Karpas-422 (cell line): ENCODE measurements at regions not wholly inside any gene's neighbourhood (a gene's known extent, or its start where the extent isn't known, plus 50 kb on each side); places are given as distances from the start of the nearest gene placed in this dataset.

ENCODE experiments used
- DNase-seq: peaks from one replicate; pipeline ENCODE4 v3.0.0-alpha.2; 2015
- H2AFZ ChIP-seq: fragments of 200-600 bp; sonication (generic); 2 replicates; pipeline ENCODE4 v1.6.1; 2014; ENCODE audit warnings: antibody characterized with exemption, low read length, mixed read lengths
- H3K27ac ChIP-seq: fragments of 200-600 bp; sonication (generic); 2 replicates; pipeline ENCODE4 v1.5.1; 2014; ENCODE audit warnings: mild to moderate bottlenecking, low read length, moderate library complexity
- H3K27me3 ChIP-seq: fragments of 200-600 bp; sonication (generic); 2 replicates; pipeline ENCODE4 v1.6.1; 2014; ENCODE audit warnings: low read length, mixed read lengths
- H3K36me3 ChIP-seq: fragments of 200-600 bp; sonication (generic); 2 replicates; pipeline ENCODE4 v1.6.1; 2014; ENCODE audit warnings: low read length, mixed read lengths; ENCODE audit not compliant: insufficient read depth
- H3K4me1 ChIP-seq: fragments of 200-600 bp; sonication (generic); 2 replicates; pipeline ENCODE4 v1.6.1; 2014; ENCODE audit warnings: mild to moderate bottlenecking, low read length, mixed read lengths
- H3K4me2 ChIP-seq: fragments of 200-600 bp; sonication (generic); 2 replicates; pipeline ENCODE4 v1.6.1; 2014; ENCODE audit warnings: low read length, low read depth, mild to moderate bottlenecking; ENCODE audit not compliant: poor library complexity, severe bottlenecking
- H3K4me3 ChIP-seq: fragments of 200-600 bp; sonication (generic); 2 replicates; pipeline ENCODE4 v1.5.1; 2014; ENCODE audit warnings: mild to moderate bottlenecking, antibody characterized with exemption, low read length, mixed read lengths
- H3K79me2 ChIP-seq: fragments of 200-600 bp; sonication (generic); 2 replicates; pipeline ENCODE4 v1.6.1; 2014; ENCODE audit warnings: mild to moderate bottlenecking, low read length, mixed read lengths
- H3K9ac ChIP-seq: fragments of 200-600 bp; sonication (generic); 2 replicates; pipeline ENCODE4 v1.6.0; 2014; ENCODE audit warnings: low read length
- H3K9me2 ChIP-seq: fragments of 200-600 bp; sonication (generic), shearing (Covaris generic); replicated peaks from 2 replicates; pipeline ENCODE4 v1.6.0; 2014; ENCODE audit warnings: mild to moderate bottlenecking, low read length, moderate library complexity; ENCODE audit not compliant: insufficient read depth
- H3K9me3 ChIP-seq: fragments of 300-700, 200-600 bp; sonication (generic); 2 replicates; pipeline ENCODE4 v1.6.1; 2014; ENCODE audit warnings: low read length, mixed read lengths
- H4K20me1 ChIP-seq: fragments of 200-600 bp; sonication (generic); 2 replicates; pipeline ENCODE4 v1.6.1; 2014; ENCODE audit warnings: mild to moderate bottlenecking, antibody characterized with exemption, low read length, low read depth; ENCODE audit not compliant: insufficient read depth

DNA sequence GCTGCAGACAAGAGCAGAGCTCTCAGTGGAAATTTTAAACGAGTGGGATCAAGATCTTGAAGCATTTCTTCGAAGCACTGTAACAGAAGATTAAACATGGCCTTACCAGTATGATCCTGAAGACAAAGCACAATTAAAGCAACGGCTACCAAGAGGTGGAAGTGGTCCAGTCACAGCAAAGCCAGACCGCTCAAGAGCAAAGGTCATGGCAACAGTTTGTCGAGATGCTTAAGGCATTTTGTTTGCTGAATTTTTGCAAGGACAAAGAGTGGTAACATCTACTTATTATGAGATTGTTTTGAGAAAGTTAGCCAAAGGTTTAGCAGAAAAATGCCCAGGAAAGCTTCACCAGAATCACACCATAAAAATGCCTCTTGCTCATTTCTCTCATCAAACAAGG, 153.4 kb upstream of the CARMIL1 start:
- no peaks in the 10 kb centered on the region for H3K4me1 ChIP-seq
- no peaks in the 10 kb centered on the region for H3K36me3 ChIP-seq
- no peak for DNase-seq
- no peak overlapping the region for H2AFZ ChIP-seq
- no peaks in the 10 kb centered on the region for H3K79me2 ChIP-seq
- no peak overlapping the region for H3K9ac ChIP-seq
- H4K20me1 ChIP-seq = no peaks in the 10 kb centered on the region
- H3K27ac ChIP-seq = no peak overlapping the region
- H3K9me3 ChIP-seq = no peaks in the 10 kb centered on the region
- no peak overlapping the region for H3K4me3 ChIP-seq
- H3K4me2 ChIP-seq = no peak overlapping the region
- no peaks in the 10 kb centered on the region for H3K27me3 ChIP-seq
- no peaks in the 10 kb centered on the region for H3K9me2 ChIP-seq

DNA sequence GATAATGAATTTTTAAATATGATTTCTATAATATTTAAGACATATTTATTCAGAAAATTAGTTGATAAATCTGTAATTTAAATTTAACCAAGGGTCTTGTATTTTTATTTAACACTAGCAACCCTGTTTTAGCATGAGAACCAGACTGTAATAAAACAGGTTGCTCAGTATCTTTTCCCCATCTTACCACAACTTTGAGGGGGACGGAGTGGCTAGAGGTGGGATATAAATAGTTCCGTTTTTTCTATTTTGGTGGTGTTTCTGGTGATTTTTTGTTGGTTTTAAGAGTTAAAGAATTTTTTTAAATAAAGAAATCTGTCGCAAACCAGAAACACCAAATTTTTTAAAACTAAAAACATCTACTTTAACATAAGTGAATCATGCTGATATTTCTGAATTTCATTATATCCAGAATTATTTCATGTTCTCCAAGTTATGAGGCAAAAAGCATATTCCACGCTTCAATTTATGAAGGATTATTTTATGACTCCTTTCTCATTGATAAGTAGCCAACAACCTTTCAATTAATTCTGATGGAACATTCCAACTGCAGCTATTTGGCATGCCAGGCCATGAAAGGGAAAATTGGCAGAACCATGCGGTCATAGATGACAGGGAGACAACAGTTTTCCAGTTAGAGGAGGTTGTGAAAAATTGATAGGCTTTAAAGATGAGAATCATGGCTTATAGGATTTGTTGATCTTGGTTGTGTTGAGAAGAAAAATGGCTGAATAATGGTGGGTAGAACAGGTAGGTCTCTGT, 151.9 kb upstream of the CARMIL1 start:
- no peak overlapping the region for H3K4me3 ChIP-seq

DNA sequence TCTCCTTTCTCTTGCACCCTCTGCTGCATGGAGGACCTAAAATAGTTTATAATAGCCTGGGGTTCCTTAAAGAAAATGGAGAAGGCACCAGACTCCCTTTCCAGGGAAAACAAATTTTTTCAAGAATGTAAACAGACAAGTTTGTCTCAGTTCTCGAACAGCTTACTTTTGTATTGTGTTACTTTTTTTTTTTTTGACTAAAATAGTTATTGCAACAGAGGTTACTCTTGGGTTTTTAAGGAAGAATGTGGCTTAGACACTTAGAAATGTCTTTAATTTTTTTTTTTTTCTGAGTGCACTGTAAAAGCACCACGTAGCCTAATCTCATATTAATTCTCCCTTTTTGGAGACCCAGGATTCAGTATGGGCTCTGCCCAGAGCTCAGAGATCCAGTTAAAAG, 148.7 kb upstream of the CARMIL1 start:
- no peak for DNase-seq
- Histone ChIP-seq H3K36me3 (no peaks in the 10 kb centered on the region), H3K9me2 (no peaks in the 10 kb centered on the region), H3K79me2 (no peaks in the 10 kb centered on the region), H3K4me2 (no peak overlapping the region), H3K9me3 (peaks cover 5% of the 10 kb centered on the region; the same call in 1 of the 2 replicates), H3K27ac (no peak overlapping the region), H3K4me1 (no peaks in the 10 kb centered on the region), H3K4me3 (no peak overlapping the region), H4K20me1 (no peaks in the 10 kb centered on the region), H3K27me3 (no peaks in the 10 kb centered on the region), H2AFZ (no peak overlapping the region), H3K9ac (no peak overlapping the region)

More for the DNA sequence above, 151.9 kb upstream of the CARMIL1 start:
- H3K27me3 ChIP-seq = no peaks in the 10 kb centered on the region
- H3K4me2 ChIP-seq = no peak overlapping the region
- no peak overlapping the region for H2AFZ ChIP-seq
- no peaks in the 10 kb centered on the region for H4K20me1 ChIP-seq
- no peaks in the 10 kb centered on the region for H3K9me3 ChIP-seq
- no peaks in the 10 kb centered on the region for H3K36me3 ChIP-seq
- no peaks in the 10 kb centered on the region for H3K9me2 ChIP-seq
- no peaks in the 10 kb centered on the region for H3K79me2 ChIP-seq
- no peak for DNase-seq
- no peak overlapping the region for H3K27ac ChIP-seq
- H3K4me1 ChIP-seq = no peaks in the 10 kb centered on the region
- H3K9ac ChIP-seq = no peak overlapping the region

DNA sequence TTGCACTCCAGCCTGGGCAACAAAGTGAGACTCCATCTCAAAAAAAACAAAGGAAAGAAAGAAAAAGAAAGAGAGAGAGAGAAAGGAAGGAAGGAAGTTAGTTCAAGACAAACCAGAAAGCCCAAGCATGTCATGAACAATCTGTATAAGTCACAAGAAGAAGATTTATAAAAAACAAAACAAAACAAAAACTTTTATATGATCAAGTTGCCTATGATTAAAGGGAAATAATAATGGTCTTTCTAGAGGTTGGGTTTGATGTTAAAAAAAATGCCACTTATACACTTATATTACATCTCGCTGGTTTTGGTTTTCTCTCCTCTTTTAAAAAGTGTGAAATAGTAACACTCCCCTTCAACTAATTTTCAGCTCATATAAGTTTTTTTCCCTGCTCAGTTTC, 146.2 kb upstream of the CARMIL1 start:
- Histone ChIP-seq H3K9me2 (no peaks in the 10 kb centered on the region), H3K4me2 (no peak overlapping the region), H3K9ac (no peak overlapping the region), H3K4me1 (peaks cover 6% of the 10 kb centered on the region), H4K20me1 (no peaks in the 10 kb centered on the region), H2AFZ (no peak overlapping the region), H3K9me3 (peaks cover 5% of the 10 kb centered on the region; the same call in 1 of the 2 replicates), H3K4me3 (no peak overlapping the region), H3K27me3 (no peaks in the 10 kb centered on the region), H3K36me3 (no peaks in the 10 kb centered on the region), H3K27ac (no peak overlapping the region), H3K79me2 (no peaks in the 10 kb centered on the region)
- no peak for DNase-seq

DNA sequence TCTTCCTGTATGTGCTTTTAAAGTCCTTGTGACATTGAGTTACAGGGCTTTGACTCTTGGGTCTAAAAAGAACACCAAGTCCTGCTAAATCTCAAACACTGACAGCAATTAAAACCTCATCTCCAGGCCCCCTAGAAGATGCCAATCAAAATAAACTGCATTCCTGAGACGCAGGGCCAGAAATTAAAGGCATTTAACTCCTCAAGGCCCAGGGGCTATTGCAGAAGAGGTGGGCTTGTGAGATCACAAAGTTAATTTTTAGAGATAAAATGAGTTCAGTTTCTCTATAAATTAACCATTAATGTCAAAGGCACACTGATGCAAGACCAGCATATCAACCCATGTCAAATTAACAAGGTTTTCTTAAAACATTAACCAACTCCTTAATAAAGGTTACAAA, 145.6 kb upstream of the CARMIL1 start:
- Histone ChIP-seq H3K4me1 (peaks cover 12% of the 10 kb centered on the region), H3K27me3 (no peaks in the 10 kb centered on the region), H3K36me3 (no peaks in the 10 kb centered on the region), H3K79me2 (no peaks in the 10 kb centered on the region), H3K9me2 (no peaks in the 10 kb centered on the region), H3K4me3 (no peak overlapping the region), H3K9ac (no peak overlapping the region), H3K4me2 (no peak overlapping the region), H2AFZ (no peak overlapping the region), H4K20me1 (no peaks in the 10 kb centered on the region), H3K27ac (no peak overlapping the region), H3K9me3 (peaks cover 5% of the 10 kb centered on the region; the same call in 1 of the 2 replicates)
- no peak for DNase-seq

DNA sequence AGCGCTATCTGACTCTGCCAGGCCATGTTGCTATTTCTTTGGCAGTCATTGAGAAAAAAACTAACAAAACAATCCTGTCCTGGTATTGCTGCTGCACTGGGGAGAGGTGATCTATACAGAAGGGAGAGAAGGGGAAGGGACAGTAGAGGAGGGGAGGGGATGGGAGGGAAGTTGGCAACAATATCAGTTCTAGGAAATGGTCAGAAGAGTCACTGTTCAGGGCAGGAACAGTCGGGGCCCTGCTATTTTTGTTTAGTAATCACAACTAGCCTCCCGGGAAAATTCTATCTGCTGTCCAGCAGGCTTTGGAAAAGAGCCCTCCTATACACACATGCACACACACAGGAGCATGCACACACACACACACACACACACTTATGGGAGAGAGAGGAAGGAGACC, 142.3 kb upstream of the CARMIL1 start:
- no peaks in the 10 kb centered on the region for H3K27me3 ChIP-seq
- no peak overlapping the region for H3K9ac ChIP-seq
- no peaks in the 10 kb centered on the region for H3K79me2 ChIP-seq
- no peak overlapping the region for H3K27ac ChIP-seq
- no peak overlapping the region for H3K4me3 ChIP-seq
- no peaks in the 10 kb centered on the region for H3K9me2 ChIP-seq
- H3K4me1 ChIP-seq = peaks cover 20% of the 10 kb centered on the region
- no peak for DNase-seq
- no peak overlapping the region for H2AFZ ChIP-seq
- no peaks in the 10 kb centered on the region for H4K20me1 ChIP-seq
- H3K36me3 ChIP-seq = no peaks in the 10 kb centered on the region
- H3K9me3 ChIP-seq = peaks cover 5% of the 10 kb centered on the region; the same call in 1 of the 2 replicates
- H3K4me2 ChIP-seq = no peak overlapping the region

DNA sequence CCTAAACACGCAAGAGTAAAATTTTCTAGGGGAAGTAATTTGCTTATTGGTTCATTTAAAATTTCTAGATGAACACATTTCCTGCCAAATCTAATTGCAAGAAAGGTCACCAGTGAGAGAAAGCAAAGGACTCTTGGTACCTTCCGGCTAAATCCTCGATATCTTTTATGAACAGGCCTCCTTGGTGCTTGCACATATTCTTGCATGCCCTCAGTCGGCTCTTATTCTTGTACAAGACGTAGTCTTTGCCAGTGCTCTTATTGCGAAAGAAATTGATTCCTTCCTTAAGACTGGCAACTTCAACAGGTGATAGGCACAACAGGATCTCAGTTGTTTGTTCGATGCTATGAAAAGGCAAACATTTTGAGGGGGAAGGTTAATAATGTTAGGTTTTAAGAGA, 141.7 kb upstream of the CARMIL1 start:
- no peak overlapping the region for H3K9ac ChIP-seq
- H3K4me1 ChIP-seq = peaks cover 20% of the 10 kb centered on the region
- no peaks in the 10 kb centered on the region for H3K9me2 ChIP-seq
- H3K79me2 ChIP-seq = no peaks in the 10 kb centered on the region
- H3K27ac ChIP-seq = no peak overlapping the region
- H3K4me2 ChIP-seq = peak overlapping the region; percentile 88
- peaks cover 5% of the 10 kb centered on the region; the same call in 1 of the 2 replicates for H3K9me3 ChIP-seq
- H3K36me3 ChIP-seq = no peaks in the 10 kb centered on the region
- 0 out of 2 replicates have a peak overlapping the region, but pooled peaks have one; percentile 97 for H2AFZ ChIP-seq
- no peaks in the 10 kb centered on the region for H3K27me3 ChIP-seq
- H3K4me3 ChIP-seq = peak overlapping the region; percentile 64
- no peak for DNase-seq
- no peaks in the 10 kb centered on the region for H4K20me1 ChIP-seq

DNA sequence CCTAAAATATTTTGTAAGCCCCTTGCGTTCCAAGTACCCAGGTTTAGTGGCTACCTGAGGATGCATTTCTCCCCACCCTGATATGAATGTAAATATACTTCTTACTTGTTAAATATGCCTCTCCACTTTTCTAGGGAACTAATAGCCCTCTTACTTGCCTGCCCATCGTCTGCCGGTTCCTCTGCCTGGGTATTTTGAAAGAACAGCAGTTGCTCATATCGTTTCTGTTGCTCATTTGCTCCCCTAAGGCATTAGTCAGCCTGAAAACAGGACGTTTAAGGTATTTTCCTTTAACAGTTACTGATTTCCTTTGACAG, 141.3 kb upstream of the CARMIL1 start:
- Histone ChIP-seq H3K27me3 (no peaks in the 10 kb centered on the region), H3K9me2 (no peaks in the 10 kb centered on the region), H2AFZ (peak overlapping the region; percentile 97), H3K36me3 (no peaks in the 10 kb centered on the region), H3K9ac (peak overlapping the region; percentile 65), H3K9me3 (peaks cover 5% of the 10 kb centered on the region; the same call in 1 of the 2 replicates), H3K4me3 (peak overlapping the region; percentile 64), H4K20me1 (no peaks in the 10 kb centered on the region), H3K4me2 (peak overlapping the region; percentile 88), H3K79me2 (no peaks in the 10 kb centered on the region), H3K27ac (no peak overlapping the region), H3K4me1 (peaks cover 20% of the 10 kb centered on the region)
- no peak for DNase-seq
